HFF-Myc (cell line): ENCODE measurements at regions not wholly inside any gene's neighbourhood (a gene's known extent, or its start where the extent isn't known, plus 50 kb on each side); places are given as distances from the start of the nearest gene placed in this dataset.

Source experiments
- DNase-seq: peaks from one replicate; pipeline ENCODE4 v3.0.0-alpha.2; 2011; ENCODE audit warnings: low read depth; ENCODE audit errors: extremely low read depth
- H3K4me3 ChIP-seq: replicated peaks from 2 replicates; pipeline ENCODE4 v1.5.1; 2011; ENCODE audit warnings: low read depth, mild to moderate bottlenecking, control low read depth, low read length
- TF ChIP-seq, protein P1 (sequence below): IDR thresholded peaks from 2 replicates; pipeline ENCODE4 v1.5.1; 2012; ENCODE audit warnings: mild to moderate bottlenecking, low read depth, low read length, control low read depth; ENCODE audit errors: missing control alignments

DNA sequence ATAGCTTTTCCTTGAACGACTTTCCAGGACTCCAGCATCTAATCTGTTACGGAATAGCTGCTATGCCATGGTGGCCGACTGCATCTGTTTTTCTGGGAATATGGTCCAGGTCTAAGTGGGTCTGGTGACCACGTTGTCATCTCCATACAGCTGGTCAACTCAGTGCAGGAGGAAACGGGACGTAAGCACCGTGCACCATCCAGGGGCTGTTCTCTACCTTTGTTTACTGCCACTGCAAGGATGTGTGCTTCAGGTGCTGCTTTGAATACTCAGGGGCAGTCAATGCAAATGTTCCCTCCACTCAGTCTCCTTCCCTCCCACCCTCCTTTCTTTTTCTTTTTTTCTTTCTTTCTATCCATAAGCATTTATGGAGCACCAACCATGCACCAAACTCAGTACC lies 648.2 kb downstream of the VRK1 start:
- TF ChIP-seq, protein P1, sequence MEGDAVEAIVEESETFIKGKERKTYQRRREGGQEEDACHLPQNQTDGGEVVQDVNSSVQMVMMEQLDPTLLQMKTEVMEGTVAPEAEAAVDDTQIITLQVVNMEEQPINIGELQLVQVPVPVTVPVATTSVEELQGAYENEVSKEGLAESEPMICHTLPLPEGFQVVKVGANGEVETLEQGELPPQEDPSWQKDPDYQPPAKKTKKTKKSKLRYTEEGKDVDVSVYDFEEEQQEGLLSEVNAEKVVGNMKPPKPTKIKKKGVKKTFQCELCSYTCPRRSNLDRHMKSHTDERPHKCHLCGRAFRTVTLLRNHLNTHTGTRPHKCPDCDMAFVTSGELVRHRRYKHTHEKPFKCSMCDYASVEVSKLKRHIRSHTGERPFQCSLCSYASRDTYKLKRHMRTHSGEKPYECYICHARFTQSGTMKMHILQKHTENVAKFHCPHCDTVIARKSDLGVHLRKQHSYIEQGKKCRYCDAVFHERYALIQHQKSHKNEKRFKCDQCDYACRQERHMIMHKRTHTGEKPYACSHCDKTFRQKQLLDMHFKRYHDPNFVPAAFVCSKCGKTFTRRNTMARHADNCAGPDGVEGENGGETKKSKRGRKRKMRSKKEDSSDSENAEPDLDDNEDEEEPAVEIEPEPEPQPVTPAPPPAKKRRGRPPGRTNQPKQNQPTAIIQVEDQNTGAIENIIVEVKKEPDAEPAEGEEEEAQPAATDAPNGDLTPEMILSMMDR: no peak
- H3K4me3 ChIP-seq: no peak overlapping the region
- DNase-seq: no peak

DNA sequence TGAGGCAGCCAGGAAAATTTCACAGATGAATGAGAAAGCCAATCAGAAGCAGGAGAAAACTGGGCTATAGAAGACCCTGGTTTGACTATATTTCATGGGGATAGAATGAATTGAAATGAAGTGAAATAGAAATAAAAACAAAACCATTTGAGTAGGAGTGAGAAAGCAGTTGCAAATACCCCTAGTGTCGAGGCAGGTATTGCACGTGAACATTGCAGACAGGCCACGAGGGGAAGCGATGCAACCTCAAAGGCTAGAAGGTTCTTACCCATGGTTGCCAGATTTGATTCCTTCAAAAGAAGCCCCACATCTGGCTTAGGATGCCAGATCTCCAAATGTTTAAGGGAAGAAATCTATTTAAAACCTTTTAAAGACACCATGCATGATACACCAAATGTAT lies 648.9 kb downstream of the VRK1 start:
- DNase-seq: no peak
- TF ChIP-seq, protein P1: no peak
- no peak overlapping the region for H3K4me3 ChIP-seq

DNA sequence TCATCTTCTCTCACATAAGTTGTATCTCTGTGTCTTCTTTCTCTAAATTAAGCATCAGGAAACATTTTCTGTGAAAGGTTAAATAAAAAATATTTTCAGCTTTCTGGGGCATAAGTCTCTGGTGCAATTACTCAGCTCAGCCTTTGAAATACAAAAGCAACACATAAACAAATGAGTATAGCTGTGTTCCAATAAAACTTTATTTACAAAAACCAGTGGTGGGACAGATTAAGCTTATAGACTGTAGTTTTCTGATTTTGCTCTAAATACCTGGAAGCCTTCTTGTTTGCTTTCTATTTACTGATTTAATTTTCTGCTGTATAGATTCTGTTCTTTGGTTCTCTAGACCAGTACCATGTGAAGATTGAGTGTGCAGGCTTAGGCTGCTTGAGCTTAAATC lies 655.1 kb downstream of the VRK1 start:
- DNase-seq: no peak
- TF ChIP-seq, protein P1: no peak
- H3K4me3 ChIP-seq: no peak overlapping the region

DNA sequence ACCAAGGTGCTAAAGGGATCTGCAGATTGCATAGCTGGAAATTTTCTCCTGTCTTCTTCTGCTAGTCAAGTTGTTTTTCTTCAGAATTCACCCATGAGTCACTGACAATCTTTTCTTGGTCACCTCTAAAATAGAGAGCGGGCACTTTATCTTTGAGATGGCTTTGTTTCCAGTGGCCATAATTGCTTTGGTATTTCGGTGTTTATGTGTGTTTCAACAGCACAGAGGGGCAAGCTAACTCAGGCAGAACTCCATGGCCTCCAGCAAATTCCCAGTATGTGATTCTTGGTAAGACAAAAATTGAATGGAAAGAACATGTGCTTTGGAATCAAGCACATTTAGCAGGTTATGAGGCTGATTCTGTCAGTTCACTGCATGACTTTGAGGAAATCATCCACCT lies 656.8 kb downstream of the VRK1 start:
- TF ChIP-seq, protein P1: no peak
- DNase-seq: no peak
- no peak overlapping the region for H3K4me3 ChIP-seq

DNA sequence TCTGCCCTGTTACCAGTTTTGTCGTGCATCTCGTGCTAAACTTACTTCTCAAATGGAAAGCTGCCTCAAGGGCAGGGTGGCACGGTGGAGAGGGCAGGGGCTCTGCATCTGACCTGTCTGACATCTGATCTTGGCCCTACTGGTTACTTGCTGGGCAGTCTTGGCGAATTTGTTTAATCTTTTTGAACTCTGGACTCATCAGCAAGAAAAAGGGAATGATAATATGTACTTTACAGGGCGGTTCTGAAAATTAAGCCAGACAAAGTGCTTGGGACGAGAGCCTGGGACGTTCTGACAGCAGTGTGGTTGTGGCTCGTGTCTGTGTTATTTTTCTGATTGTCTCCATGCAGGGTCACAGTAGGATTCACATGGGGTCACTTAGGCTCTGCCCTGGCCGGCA lies 659.3 kb downstream of the VRK1 start:
- TF ChIP-seq, protein P1: no peak
- H3K4me3 ChIP-seq: no peak overlapping the region
- no peak for DNase-seq

DNA sequence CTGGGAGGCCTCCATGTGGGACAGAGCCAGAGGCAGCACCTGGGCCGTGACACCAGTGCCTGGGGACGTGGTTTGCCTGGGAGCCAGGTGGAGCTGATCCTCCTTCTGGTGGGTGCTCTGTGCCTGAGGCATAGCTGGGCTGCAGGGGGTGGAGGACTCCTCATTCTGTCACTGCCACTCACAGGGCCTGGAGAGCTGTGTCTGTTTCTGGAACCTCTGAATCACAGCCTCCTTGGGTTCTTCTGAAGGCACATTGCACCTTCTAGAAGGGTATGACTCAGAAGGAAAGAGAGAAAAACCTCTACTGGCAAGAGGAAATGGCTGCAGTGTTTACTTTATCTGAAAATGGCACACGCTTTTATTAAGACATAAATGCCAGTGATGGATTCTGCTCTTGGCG lies 659.8 kb downstream of the VRK1 start:
- TF ChIP-seq, protein P1: no peak
- DNase-seq: no peak
- H3K4me3 ChIP-seq: no peak overlapping the region

DNA sequence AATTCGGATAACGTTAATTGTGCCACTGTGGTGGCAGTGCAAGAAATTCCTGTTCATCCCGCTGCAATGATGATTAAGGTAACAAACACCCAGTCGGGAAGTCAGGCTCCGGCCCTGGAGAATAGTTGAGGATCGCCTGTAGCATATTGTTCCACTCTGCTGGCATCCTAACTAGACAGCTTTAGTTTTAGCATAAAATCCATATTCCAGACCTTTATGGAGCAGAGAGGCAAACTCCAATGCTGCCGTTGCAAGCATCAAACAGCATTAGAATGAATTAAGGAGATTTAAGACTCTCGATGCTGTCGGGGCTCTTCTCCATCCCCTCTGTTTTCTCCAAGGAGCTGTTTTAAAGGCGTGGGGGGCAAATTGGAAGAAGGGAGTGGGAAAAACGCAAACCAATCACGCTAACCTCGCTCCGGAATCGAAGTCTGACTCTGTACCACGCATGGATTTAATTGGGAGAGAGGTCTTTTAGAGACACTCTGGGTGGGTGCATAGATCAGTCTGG lies 660.4 kb downstream of the VRK1 start:
- no peak for DNase-seq
- TF ChIP-seq, protein P1: no peak
- H3K4me3 ChIP-seq: no peak overlapping the region
